ENCODE measurements at regions not wholly inside any gene's neighbourhood (a gene's known extent, or its start where the extent isn't known, plus 50 kb on each side); places are given as distances from the start of the nearest gene placed in this dataset.
A peak's percentile ranks its signal among the peaks of the same experiment; 100 is the strongest.

DNA sequence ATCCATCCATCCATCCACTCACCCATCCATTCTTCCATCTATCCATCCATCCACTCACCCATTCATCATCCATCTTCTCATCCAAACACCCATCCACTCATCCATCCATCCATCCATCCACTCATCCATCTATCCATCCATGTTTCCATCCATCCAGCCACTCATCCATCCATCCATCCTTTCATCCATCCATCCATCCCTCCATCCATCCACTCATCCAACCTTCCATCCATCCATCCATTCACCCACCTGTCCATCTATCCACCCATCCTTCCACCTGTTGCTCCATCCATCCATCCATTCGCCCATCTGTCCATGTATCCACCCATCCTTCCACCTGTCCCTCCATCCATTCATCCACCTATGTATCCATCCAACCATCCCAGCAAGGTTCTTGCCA is 378.4 kb upstream of the PFKP start:
- no peak for DNase-seq

DNA sequence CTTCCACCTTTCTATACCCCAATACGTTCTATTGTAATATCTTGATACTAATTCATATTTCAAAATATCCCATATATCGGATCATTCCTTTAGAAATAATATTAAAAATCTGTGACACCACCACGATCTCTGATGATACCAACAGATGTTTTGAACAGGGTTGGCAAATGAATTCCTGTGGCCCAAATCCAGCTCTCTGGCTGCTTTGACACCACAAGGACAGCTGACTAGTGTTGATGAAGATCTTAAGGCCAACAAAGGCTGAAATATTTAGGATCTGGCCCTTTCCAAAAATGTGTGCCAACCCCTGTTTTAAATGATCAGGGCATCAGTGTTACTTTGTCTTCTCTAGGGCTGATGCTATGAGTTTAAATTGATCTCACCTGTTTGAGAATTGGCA is 380.7 kb upstream of the PFKP start:
- DNase-seq: no peak

DNA sequence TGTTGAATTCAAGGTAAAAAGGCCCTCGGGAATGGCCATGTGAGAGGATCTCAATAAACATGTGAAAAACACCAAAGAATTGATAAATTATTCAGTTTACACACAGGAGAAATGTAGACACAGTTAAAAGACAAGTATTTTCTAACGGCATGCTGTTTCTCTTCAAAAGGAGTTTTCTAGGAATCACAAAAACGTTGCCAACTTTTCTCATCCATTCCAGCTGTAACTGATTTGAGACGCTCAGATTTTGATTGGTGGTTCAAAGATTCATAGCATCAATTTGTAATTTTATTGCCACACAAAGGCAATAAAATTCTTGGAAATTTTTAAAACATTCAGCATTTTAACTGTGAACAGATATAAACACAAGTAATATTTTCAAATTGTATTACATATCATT is 384.9 kb upstream of the PFKP start:
- no peak for DNase-seq

DNA sequence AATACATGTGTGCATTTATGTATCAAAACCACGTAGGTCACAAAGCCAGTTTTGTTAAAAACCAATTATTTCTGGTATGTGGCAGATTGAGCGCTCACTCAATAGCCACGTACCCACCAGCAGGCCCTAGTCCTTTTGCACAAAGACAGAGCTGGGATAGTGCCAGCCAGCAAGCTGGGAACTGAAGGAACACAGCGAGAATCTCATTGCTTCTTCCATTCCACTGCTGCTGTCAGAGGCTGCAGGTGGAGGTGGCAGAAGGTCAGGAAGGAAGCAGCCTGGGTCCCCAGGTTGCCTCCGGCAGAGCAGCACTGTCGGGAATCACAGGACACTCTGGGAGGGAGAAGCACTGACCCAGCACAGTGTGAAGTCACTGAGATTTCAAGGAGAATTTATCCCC is 385.5 kb upstream of the PFKP start:
- DNase-seq: no peak

DNA sequence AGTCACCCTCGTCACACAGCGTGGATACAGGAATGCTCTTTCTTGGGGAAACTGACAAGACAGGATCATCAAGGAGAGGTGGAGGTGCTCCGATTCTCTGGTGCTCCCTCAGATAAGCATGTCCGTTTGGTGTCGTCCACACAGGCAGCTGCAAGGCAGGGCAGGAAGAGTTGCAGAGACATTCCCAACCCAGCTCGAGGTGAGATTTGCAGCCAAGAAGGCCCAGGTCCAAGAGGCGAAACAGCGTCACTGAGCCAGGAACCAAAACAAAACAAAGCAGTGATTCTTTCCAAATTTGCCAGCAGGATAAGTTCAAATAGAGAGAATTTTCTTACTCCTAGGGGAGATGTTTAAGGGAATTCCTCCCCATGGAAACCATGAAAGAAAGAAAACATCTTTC is 386.5 kb upstream of the PFKP start:
- DNase-seq: no peak

DNA sequence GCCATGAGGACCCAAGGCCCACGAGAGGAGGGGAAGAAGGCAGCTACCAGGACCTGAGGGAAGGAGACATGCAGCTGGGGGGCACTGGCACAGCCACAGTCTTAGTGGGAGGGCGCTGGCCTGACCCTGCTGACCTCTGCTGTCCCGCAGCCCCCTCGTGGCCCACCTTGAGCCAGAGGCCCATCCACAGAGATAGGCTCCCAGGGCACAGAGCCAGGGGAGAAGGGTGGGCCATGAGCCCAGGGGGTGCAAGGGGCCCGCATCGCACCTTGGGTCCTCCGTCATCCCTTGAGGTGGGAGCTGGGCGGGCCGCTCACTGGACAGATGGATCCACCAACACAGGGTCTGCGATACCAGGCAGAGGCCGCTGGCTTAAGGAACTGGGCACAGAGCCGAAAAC is 387.7 kb upstream of the PFKP start:
- no peak for DNase-seq

DNA sequence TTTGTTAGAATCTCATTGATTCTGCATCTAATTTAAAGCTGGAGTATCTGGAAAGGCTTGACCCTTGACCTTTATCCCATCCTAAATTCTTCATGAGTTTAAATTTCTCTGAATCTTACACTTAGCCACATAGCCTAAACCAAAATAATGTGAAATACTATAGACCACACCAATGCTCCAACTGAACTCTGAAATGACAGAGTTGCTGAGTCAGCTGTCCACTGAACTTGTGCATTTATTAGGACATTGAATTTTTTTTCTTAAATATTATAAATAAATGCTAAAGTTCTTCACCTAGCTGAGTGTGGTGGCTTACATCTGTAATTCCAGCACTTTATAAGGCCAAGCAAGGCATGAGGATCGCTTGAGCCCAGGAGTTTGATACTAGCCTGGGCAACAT is 390.9 kb upstream of the PFKP start:
- DNase-seq: no peak

DNA sequence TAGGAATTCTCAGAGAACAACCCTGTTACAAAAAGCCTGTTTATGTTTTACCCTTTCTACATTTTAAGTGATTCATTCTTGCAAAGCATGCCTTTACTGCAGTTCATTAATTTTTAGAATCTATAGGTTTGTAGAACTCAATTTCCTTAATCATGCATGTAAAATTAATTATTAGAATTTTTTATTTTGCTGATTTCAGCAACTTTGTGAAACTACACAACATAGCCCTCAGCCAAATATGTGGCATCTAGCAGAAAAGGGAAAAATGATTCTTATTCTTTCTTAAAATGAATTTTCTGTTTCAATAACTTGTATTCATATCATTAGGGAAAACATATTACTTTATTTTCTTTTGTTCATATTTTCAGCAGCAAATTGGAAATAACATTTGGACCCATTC is 392.9 kb upstream of the PFKP start:
- no peak for DNase-seq

DNA sequence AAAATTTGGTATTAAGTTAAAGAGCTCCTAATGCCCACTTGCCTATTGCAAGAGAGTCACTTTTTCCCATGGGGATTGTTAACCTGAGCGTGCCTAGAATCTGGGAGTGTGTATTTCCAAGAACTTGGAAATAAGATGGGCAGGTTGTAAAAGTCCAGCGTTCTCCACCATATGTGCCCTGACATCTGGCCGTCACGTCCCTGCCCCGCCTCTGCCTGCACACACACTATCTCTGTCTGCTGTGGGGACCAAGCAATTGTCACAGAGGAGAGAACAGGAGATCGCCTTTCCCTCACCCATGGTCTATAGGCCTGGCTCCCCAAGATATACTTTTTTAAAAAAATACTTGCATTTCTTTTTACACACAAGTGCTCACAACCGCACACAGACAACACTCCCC is 396.5 kb upstream of the PFKP start:
- DNase-seq: no peak

DNA sequence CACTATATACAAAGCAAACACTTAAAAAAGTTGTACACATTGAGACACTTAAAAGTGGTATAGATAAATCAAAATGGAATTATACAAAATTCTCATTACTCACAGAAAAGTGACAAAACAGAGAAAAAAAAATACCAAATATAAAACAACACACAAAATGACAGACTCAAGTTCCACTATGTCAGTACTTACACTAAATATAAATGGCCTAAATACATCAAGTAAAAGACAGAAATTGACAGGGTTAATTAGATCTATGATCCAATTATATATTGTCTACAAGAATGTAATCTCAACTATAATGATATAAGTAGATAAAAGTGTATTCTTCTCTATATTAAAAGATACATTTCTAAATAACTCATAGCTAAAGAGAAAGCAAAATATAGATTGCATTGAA is 401.6 kb upstream of the PFKP start:
- no peak for DNase-seq

DNA sequence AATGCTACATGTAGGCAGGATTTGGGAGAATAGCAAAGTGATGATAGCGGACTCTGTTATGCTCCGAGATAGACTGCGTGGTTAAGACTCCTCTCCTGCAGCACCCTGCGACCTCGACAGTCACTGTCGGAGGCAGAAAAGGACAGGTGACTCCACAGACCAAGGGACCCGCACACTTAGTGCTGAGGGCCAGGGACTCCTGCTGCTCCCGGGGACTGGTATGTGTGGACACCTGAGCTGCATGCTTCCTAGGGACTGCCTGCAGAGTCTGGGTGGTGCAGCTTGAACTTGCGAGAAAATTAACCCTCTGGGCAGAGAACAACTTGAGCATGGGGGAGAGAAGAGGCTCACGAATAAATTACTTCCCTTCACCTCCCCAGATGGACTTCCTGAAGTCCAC is 407.1 kb upstream of the PFKP start:
- no peak for DNase-seq

DNA sequence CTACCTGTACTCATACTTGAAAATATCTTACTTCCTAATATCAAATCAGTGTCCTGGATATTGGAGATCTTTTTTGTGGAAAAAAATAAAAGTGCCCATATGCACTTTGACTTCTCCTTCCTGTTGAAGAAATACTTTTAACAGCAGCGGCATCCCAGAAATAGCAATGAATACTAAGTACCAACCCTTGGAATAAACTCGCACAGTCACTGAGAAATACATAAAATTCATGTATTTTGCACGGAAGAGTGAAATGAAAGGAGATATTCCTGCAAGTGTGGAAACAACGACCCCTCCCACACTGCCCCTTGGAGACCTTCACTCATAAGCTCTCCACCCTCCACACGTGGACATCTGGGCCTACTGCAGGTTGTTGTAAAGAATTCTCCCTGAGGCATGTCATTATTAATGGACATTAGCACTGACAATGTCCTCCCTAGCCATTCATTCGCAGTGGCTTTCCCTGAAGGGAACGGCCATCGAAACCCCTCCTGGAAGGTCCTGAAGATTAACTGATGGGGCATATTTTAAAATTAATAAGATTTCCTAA is 407.6 kb upstream of the PFKP start:
- no peak for DNase-seq

DNA sequence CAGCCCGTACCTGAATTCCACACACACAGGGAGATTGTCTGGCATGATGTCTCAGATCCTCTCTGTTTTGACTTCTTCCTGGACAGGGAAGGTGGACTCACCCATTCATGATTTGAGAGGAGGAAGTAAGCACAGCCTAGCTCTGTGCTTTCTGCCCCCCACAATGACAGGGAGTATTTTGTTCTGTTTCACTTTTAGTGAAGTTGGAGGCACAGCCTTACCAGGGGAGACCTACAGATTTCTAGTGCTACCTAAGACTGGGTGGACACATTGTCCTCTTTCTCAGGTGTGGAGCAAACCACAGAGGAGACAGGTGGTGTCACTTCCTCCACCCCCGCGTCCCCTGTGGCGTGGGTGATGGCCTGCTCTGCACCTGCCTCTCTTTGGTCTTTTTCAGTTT is 408.6 kb upstream of the PFKP start:
- DNase-seq: no peak

DNA sequence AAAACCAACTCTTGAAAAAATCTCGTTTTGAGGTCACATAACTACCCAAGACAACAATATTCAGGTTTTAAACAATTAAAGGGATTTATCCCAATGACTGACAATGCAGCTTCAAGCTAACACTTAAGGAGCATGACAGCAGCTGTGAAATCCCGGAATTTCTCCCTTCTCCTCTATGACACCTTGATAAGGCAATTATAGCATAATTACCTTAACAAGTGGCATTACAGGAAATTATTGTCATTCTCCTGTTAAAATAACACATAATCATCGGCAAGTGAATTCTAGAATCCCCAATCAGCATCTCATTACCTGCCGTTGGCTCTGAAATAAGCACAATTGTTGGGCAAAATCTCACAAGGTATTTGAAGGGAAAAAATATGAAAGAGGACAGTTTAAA is 417.0 kb upstream of the PFKP start:
- DNase-seq: no peak

DNA sequence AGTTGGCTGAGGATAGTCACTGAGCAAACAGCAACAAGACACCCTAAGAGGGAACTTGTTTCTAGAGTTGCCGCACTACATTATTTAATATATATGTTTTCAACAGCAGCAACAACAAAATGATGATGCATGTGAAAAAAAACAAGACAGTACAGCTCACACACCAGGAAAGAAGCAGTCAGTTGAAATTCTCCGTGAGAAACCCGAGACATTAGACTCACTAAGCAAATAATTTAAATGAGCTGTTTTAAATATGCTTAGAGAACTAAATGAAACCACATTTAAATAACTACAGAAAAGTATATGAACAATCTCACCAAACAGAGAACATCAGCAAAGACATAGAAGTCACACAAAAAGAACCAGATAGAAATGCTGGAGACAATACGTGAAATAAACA is 426.3 kb upstream of the PFKP start:
- DNase-seq: no peak

DNA sequence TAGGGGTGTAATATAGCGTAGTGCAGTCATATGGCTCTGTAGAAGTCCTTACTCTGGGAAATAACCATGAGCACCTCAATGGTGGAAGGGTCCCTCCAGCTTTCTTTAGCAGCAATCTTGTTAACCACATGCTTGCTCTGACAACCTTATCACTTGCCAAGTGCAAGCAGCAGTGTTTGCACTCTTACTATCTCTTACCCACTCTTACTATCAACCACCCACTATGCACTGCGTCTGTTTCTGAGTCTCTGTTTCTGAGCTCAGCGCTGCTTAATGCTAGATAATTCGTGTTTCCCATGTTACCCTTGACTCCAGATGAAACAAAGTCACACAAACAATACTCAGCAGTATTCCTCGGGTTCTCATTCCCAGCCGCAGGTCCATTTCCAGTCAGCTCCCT is 433.7 kb upstream of the PFKP start:
- DNase-seq: no peak

DNA sequence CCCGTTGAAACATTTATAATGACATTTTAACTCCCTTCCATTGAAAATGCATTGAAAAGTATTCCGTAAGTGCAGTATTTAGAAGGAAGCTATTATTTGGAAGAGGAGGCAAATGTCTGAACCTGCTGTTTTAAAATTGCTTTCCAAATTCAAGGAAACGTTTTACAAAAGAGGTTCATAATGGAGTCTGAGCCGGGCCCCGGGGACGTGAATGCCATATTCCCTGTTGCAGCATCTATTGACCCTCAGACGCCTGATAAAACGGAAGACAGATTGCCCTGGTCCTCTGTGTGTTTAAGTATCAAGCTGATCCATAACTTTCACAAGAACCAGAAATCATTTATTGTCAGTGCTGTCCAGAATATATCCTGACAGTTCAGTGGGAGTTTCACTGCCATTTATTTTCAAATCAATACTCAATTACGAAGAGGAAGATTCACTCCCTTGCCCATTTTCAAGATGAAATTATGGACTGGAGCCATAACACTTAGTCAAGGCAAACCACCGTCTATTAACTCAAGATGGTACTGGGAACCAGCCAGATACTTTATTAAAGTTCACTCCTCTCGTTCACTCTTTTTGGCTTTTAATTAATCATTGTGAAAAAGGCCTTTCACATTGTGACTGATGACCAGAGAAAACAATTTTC is 435.7 kb upstream of the PFKP start:
- peak; percentile 7 for DNase-seq

DNA sequence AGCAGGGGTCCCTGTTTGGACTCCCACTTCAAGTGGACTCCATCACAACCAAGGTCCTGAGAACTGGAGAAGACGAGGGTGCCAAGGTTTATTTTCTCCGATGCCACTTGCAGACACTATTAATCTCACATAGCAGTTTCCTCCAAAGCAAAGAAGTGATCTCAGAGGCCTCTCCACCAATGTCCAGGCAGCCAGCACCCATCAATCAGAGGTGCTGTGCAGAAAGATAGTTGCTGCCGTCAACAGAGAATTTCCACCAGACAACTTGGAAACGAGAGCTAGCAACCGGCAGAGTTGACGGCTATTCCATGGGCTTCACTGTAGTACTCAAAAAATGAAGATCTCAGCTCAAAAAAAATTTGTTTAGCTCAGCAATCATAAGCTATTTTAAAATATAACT is 438.6 kb upstream of the PFKP start:
- no peak for DNase-seq

DNA sequence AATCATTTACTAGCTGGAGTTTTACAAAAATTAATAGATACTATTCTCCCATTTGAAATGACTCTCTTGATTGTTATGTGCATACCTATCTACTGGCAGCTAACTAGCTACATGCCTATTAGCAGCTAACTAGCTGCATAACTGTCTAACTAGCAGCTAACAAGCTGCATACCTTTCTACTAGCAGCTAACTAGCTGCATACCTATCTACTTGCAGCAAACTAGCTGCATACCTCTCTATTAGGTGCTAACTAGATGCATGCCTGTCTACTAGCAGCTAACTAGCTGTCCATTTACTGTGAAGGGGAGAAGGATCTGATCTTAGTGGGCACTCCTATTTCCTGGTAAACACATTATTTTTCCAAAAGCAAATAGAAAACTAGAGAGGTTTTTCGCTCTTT is 439.4 kb upstream of the PFKP start:
- no peak for DNase-seq

DNA sequence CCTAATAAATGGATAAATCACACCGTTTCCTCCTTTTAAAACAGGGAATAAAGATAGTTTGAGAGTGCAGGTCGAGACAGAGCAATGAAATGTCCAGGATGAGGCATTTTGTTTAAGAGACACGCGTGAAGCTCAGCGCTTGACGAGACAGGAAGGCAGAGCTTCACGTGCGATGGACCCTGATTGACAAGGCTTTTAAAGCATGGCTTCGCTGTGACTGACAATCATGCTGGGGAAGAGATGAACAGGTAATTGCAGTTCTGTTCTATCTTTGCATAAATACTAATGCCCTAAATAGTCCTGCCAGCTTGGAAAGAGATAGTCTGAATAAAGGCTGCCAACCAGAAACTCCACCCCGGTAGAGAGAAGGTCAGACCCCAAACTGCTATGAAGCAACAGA is 442.3 kb upstream of the PFKP start:
- no peak for DNase-seq

DNA sequence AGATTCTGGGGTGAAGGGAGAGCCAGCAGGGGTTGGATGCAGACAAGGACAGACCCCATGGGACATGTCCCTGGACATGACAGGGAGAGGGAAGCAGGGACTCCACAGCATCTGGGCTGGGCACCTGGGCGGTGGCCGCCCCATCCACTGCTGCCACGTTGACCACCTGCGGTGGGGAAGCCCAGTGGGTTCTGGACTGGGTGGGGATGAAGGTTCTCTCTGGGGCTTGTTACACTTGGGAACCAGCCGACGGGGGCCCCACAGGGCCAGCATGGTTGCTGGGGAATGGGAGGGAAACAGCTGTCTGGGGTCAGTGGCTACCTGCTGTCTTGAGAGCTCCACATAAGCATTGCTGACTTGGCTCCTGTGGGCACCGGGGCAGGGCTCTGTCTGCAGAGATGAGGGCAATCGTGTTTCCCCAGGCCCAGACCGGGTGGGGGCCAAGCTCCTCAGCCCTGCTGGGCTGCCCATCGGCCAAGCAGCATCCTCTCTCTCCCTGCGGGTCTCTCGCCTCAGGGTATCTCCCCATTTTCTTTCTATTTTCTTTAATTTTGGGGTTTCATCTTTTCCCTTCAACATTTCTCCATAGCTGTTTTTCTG is 443.6 kb upstream of the PFKP start:
- DNase-seq: no peak

DNA sequence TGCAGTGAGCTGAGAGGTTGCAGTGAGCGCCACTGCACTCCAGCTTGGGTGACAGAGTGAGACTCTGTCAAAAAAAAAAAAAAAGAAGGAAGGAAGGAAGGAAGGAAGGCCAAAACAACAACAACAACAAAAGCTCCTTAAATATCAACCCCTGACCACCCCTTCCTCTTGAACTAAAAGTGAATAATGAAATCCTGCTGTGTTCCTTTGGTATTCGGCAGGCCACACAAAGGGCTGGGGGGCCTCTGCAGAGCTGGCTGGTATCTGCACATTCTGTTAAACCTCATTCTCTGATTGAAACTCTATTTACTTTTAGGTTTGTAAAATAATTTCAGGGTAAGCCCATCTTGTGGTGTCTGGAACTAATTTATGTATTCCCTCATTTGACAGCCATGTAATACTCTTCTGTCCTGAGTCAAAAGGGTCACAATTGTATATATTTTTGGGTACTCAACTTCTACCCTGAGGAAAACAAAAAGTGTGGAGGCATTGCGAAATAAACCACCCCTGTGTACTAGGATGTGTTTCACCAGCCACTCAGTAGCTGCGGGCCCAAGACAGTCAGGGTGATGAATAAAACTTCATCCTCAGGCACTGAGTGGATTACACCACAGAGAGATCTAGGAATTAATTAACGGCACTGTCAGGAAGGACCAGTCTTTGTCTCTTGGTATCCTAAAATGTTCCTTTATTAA is 446.4 kb upstream of the PFKP start:
- DNase-seq: no peak

DNA sequence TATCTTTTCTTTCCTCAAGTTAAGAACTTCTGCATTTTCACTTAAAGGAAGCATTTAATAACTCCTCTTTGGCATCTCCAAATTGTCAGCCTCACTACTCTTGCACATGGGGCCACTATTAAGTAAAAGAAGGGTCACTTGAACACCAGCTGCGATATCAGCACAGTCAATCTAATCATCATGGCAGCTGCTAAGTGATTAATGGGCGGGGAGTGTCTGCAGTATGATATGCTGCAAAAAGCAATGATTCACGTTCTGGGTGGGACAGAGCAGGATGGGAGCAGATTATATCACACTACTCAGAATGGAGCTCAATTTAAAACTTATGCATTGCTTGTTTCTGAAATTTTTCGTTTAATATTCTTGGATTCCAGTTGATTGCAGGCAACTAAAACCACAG is 447.4 kb upstream of the PFKP start:
- no peak for DNase-seq

DNA sequence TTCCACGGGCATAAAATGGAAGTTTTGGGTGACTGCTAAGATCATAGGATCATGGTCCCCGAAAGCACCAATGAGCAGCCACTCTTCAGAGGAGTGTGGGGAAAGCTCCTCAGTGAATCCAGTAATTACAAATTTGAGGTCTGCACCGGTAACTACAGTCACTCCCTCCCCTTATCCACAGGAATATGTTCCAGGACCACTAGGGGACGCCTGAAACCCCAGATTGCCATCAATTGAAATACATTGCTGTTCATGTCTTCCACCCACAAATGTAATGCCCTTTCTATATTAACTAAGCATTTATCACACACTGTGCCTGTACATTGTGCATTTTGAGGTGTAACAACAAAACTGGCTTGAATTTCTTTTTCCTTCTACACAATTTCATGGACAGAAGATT is 447.9 kb upstream of the PFKP start:
- DNase-seq: peak; percentile 71

DNA sequence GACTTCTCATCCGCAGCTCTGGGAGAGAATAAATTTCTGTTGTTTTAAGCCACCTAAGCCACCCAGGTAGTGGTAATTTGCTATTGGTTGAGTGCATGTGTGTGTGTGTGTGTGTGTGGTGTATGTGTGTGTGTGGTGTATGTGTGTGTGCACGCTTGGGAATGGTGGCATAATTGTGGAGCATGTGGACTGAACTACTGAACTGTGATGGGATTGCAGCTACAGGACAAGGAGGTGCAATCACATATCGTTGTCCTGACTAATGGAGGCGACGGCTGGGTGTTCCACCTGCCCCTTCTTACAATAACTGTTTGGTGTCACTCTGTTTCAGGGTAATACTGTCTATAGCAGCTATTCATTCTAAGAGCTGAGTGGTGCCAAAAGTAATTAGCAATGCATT is 448.7 kb upstream of the PFKP start:
- DNase-seq: peak; percentile 87
